ENCODE measurements at regions not wholly inside any gene's neighbourhood (a gene's known extent, or its start where the extent isn't known, plus 50 kb on each side); places are given as distances from the start of the nearest gene placed in this dataset.
"Not testable (repeated sequence)": the region's sequence is repeated elsewhere in the genome, so short reads cannot be mapped to it uniquely, and the experiment has no call there.

DNA sequence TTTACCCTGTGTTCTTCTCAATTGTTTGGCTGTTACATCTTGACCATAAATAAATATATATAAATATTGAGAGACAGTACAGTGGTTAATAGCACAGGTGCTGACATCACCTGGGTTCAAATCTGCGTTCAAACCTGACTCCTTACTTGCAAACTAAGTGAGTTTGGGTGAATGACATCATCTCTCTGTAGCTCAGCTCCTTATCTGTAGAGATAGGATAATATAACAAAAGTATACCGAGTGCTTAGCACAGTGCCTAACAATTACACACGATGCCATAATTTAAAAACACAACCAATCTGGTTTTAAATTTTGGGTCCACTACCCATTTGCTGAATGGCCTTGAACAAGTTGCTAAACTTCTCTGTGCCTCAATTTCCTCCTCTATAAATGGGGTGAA is 86.6 kb downstream of the RRAGC start:
- Histone ChIP-seq H3K4me1 (ENCODE audit: insufficient read depth, low read length) (no peaks in the 10 kb centered on the region), H3K27me3 (ENCODE audit: insufficient read depth, low read length) (no peaks in the 10 kb centered on the region), H3K4me3 (ENCODE audit: low read length) (no peak overlapping the region), H3K9me3 (ENCODE audit: low read depth, low read length) (no peaks in the 10 kb centered on the region)

- H3K4me3 ChIP-seq (ENCODE audit: low read length) = no peak overlapping the region
- no peaks in the 10 kb centered on the region for H3K27me3 ChIP-seq (ENCODE audit: insufficient read depth, low read length)
- H3K9me3 ChIP-seq (ENCODE audit: low read depth, low read length) = no peaks in the 10 kb centered on the region
- no peaks in the 10 kb centered on the region for H3K4me1 ChIP-seq (ENCODE audit: insufficient read depth, low read length)
These were observed 87.5 kb downstream of the RRAGC start for GRCh38 chr1:38772026-38772425.

GRCh38 chr1:38770516-38771173 is 88.9 kb downstream of the RRAGC start:
- not testable (repeated sequence) for H3K9me3 ChIP-seq (ENCODE audit: low read depth, low read length); H3K27me3 ChIP-seq (ENCODE audit: insufficient read depth, low read length); H3K4me1 ChIP-seq (ENCODE audit: insufficient read depth, low read length); H3K4me3 ChIP-seq (ENCODE audit: low read length)

DNA sequence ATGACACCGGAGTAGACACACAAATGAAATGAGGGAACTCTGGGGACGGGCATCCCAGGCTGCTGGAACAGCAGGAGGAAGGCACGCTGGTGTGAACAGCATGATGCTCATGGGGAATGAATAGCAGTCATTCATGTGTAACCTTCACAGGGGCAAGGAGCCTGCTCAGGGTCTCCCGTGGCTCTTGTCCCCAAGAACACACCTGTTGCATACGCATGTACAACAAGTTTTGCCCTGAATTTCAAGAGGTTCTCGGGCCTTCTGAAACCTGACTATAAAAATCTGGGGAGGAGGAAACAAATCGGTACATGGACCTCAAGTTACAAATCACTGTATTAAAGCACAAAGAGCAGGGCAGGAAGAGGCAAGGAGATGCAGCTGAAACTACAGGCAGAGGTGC is 93.4 kb downstream of the RRAGC start:
- Histone ChIP-seq H3K27me3 (ENCODE audit: insufficient read depth, low read length) (no peaks in the 10 kb centered on the region), H3K4me1 (ENCODE audit: insufficient read depth, low read length) (no peaks in the 10 kb centered on the region), H3K4me3 (ENCODE audit: low read length) (no peak overlapping the region), H3K9me3 (ENCODE audit: low read depth, low read length) (no peaks in the 10 kb centered on the region)

GRCh38 chr1:38763121-38763520 is 96.5 kb downstream of the RRAGC start:
- no peaks in the 10 kb centered on the region for H3K27me3 ChIP-seq (ENCODE audit: insufficient read depth, low read length)
- H3K4me1 ChIP-seq (ENCODE audit: insufficient read depth, low read length) = no peaks in the 10 kb centered on the region
- H3K9me3 ChIP-seq (ENCODE audit: low read depth, low read length) = no peaks in the 10 kb centered on the region
- no peak overlapping the region for H3K4me3 ChIP-seq (ENCODE audit: low read length)

- H3K27me3 ChIP-seq (ENCODE audit: insufficient read depth, low read length) = no peaks in the 10 kb centered on the region
- no peak overlapping the region for H3K4me3 ChIP-seq (ENCODE audit: low read length)
- no peaks in the 10 kb centered on the region for H3K9me3 ChIP-seq (ENCODE audit: low read depth, low read length)
- no peaks in the 10 kb centered on the region for H3K4me1 ChIP-seq (ENCODE audit: insufficient read depth, low read length)
These were observed 99.0 kb downstream of the RRAGC start for GRCh38 chr1:38760562-38760961.

DNA sequence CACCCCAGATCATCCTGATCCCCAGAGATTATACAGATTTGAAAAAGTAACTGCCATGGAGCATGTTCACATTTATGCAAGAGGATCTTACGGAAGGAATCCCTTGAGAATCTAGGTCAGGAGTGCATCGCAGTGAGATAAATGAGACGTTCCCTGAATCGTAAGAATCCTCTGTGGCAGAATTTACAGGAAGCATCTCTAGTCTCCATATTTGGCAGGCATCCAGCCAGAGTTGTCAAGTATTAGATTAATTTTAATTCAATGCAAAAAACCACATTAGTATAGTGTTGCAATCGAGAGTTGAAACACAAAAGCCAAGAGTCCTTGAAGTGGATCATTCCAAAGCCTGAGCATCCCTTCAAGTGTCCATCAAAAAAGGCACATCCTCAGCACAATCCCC is 100.8 kb downstream of the RRAGC start:
- no peaks in the 10 kb centered on the region for H3K27me3 ChIP-seq (ENCODE audit: insufficient read depth, low read length)
- no peaks in the 10 kb centered on the region for H3K9me3 ChIP-seq (ENCODE audit: low read depth, low read length)
- H3K4me1 ChIP-seq (ENCODE audit: insufficient read depth, low read length) = no peaks in the 10 kb centered on the region
- no peak overlapping the region for H3K4me3 ChIP-seq (ENCODE audit: low read length)

- H3K9me3 ChIP-seq (ENCODE audit: low read depth, low read length) = no peaks in the 10 kb centered on the region
- no peak overlapping the region for H3K4me3 ChIP-seq (ENCODE audit: low read length)
- H3K4me1 ChIP-seq (ENCODE audit: insufficient read depth, low read length) = no peaks in the 10 kb centered on the region
- peaks cover 3% of the 10 kb centered on the region for H3K27me3 ChIP-seq (ENCODE audit: insufficient read depth, low read length)
These were observed 112.5 kb downstream of the RRAGC start for GRCh38 chr1:38746941-38747600.

DNA sequence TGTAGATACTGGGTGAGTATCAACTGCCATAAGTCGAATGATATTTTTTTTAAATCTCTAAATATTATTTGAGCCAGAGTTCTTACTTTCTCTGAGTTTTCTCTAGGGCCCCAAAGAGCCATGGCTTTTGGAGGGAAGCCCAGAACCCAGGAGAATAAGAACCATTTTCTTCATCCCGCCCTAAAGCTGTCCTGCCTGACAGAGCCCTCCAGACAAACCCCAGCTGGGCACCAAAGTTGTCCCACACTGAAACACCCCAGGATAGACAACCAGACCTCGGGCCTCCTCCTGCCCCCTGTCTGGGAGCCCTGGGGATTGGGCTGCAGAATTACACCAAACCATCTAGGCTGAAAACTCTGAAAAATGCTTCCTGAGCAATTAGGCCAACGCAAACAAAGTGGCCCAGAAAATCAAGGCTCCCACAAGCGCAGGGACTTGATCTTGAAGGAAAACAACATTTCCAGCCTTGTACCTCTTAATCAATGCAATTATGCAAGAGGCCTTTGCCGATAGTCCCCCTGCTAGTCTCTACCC is 113.1 kb downstream of the RRAGC start:
- no peaks in the 10 kb centered on the region for H3K4me1 ChIP-seq (ENCODE audit: insufficient read depth, low read length)
- peaks cover 3% of the 10 kb centered on the region for H3K27me3 ChIP-seq (ENCODE audit: insufficient read depth, low read length)
- H3K4me3 ChIP-seq (ENCODE audit: low read length) = no peak overlapping the region
- H3K9me3 ChIP-seq (ENCODE audit: low read depth, low read length) = no peaks in the 10 kb centered on the region

GRCh38 chr1:38745476-38746401 is 113.8 kb downstream of the RRAGC start:
- Histone ChIP-seq H3K27me3 (ENCODE audit: insufficient read depth, low read length) (peaks cover 2% of the 10 kb centered on the region), H3K9me3 (ENCODE audit: low read depth, low read length) (no peaks in the 10 kb centered on the region)

DNA sequence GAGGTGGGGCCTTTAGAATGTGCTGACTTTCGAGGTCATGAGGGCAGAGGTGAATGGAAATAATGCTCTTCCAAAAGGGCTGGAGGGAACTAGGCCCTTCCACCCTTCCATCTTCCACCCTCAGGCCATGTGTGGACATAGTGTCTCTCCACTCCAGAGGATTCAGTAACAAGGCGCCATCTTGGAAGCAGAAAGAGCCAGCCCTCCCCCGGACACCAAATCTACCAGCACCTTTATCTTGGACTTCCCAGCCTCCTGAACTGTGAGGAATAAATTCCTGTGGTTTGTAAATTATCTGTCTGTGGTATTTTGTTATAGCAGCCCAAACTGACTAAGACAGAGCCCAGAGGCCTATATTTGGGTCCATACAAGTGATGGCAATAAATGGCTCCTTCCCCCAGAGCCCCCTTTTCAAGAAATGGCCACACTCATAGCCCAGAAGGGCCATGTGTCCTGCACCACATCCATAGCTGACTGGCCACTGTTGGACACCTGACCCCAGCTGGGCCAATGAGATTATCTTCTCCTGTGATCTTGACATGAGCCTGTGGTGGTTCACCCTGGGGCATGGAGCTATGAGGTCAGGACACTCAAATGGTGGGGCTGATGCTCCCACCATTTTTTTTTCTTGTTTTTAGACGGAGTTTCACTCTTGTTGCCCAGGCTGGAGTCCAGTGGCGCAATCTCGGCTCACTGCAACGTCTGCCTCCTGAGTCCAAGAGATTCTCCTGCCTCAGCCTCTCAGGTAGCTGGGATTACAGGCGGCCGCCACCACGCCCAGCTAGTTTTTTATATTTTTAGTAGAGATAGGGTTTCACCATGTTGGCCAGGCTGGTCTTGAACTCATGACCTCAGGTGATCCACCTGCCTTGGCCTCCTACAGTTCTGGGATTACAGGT is 114.9 kb downstream of the RRAGC start:
- H3K27me3 ChIP-seq (ENCODE audit: insufficient read depth, low read length) = no peaks in the 10 kb centered on the region
- no peak overlapping the region for H3K4me3 ChIP-seq (ENCODE audit: low read length)
- H3K4me1 ChIP-seq (ENCODE audit: insufficient read depth, low read length) = no peaks in the 10 kb centered on the region
- H3K9me3 ChIP-seq (ENCODE audit: low read depth, low read length) = no peaks in the 10 kb centered on the region

More at GRCh38 chr1:38745476-38746401, 113.8 kb downstream of the RRAGC start:
- H3K4me1 ChIP-seq (ENCODE audit: insufficient read depth, low read length) = no peaks in the 10 kb centered on the region
- no peak overlapping the region for H3K4me3 ChIP-seq (ENCODE audit: low read length)

DNA sequence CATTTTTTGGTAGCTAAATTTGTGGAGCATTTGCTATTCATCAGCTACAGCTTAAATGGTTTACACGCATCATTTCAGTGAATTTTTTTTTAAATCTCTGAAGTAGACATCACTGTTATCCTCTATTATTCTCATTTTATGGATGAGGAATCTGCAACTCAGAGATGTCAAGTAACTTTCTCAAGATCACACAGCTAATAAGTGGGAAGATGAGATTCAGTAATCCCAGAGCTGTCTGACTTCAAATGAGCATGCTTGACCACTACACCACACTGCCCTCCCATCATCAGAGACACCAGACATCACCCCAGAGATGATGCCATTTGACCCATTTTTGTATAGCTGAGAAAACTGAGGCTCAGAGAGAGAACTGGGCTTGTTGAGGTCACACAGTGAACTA is 116.4 kb downstream of the RRAGC start:
- no peaks in the 10 kb centered on the region for H3K9me3 ChIP-seq (ENCODE audit: low read depth, low read length)
- H3K27me3 ChIP-seq (ENCODE audit: insufficient read depth, low read length) = no peaks in the 10 kb centered on the region
- no peaks in the 10 kb centered on the region for H3K4me1 ChIP-seq (ENCODE audit: insufficient read depth, low read length)
- no peak overlapping the region for H3K4me3 ChIP-seq (ENCODE audit: low read length)

DNA sequence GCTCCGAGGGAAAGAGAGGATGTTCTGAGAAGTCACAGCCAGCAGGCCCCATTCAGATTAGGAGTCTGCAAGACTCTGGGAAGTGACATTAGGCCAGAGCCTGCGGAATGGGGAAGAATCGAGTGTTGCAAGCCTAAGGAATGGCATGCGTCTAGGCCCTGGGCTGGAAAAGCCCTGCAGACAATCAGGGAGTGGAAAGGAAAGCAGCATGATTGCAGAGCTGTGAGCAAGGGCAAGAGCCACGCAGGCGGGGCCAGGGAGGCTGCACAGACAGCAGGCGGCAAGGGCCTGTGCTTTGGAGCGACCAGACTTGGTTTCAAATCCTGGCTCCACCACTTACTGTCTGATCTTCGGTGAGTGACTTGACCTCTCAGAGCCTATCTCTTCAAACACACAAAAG is 118.2 kb downstream of the RRAGC start:
- Histone ChIP-seq H3K4me1 (ENCODE audit: insufficient read depth, low read length) (no peaks in the 10 kb centered on the region), H3K27me3 (ENCODE audit: insufficient read depth, low read length) (no peaks in the 10 kb centered on the region), H3K4me3 (ENCODE audit: low read length) (no peak overlapping the region), H3K9me3 (ENCODE audit: low read depth, low read length) (no peaks in the 10 kb centered on the region)

DNA sequence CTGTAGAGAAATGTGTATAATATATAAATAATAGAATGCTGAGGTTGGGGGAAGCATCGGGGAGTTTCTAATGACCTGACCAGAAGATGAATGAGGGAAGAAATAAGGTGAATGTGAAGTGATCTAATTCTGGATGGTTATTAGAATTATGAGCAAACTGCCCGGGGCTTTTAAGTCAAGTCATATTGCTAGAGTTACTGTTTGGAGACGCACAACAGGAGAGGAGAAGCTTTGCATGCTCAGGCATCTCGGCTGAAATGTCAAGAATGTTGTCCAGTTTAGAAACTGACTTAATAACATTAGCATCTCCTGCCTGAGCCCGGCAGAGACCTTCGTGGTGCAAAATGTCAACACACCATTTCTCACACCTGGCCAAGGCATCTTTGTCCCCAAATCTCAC is 119.1 kb downstream of the RRAGC start:
- no peaks in the 10 kb centered on the region for H3K4me1 ChIP-seq (ENCODE audit: insufficient read depth, low read length)
- no peaks in the 10 kb centered on the region for H3K27me3 ChIP-seq (ENCODE audit: insufficient read depth, low read length)
- H3K4me3 ChIP-seq (ENCODE audit: low read length) = no peak overlapping the region
- no peaks in the 10 kb centered on the region for H3K9me3 ChIP-seq (ENCODE audit: low read depth, low read length)
